Cardiac fibroblast (primary cell): ENCODE measurements at regions not wholly inside any gene's neighbourhood (a gene's known extent, or its start where the extent isn't known, plus 50 kb on each side); places are given as distances from the start of the nearest gene placed in this dataset.

Experiments used
- DNase-seq, 2 donors: peaks; one replicate each; pipeline versions ENCODE4 v3.0.0 to v3.0.0-alpha.2; 2010; ENCODE audit warnings: low read depth in 2 of 2
- H3K4me3 ChIP-seq, 2 donors: replicated peaks in 1 of 2; 1 replicate in 1 of 2; 2 replicates in 1 of 2; pipeline ENCODE4 v1.5.1; 2011; ENCODE audit warnings: low read depth in 2 of 2, low read length in 2 of 2, mild to moderate bottlenecking in 2 of 2, moderate library complexity in 1 of 2
- CTCF ChIP-seq: IDR thresholded peaks from one replicate; pipeline ENCODE4 v1.5.1; 2011; ENCODE audit warnings: low read depth, mild to moderate bottlenecking, low read length, inconsistent platforms

DNA sequence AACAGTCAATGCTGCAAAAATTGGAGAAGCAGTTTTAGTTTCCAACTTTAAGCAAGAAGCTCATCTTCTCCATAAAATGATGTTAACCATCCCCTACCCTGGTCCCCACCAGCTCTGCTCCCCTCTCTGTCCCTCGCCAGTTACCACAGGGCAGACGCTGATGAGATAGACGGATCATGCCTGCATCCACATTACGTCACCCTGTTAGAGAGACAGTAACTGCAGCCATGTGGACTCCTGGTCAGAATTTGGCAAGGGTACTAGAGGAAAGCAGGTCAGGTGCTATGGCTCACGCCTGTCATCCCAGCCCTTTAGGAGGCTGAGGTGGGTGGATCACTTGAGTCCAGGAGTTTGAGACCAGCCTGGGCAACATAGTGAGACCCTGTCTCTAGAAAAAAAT is 81.9 kb upstream of the FZD8 start:
- H3K4me3 ChIP-seq: no peak overlapping the region
- DNase-seq: no peak
- no peak for TF ChIP-seq CTCF

DNA sequence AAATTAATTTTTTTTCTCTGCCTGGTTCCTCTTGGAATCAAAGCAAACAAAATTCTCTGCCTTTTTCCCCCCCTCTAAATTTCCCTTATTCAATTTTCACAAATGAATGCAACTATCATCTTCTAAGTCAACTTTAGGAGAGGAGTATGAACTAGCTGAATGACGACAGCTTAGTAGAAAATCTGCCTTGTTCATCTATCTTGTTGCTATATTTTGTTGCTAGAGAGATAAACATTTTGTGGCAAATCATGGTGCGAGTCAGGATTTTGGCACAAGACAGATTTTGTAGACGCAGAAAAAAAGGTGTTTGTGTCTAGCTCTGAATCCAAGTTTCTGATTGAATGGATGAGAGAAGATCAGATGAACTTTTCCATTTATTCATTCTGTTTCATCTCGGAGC is 81.0 kb upstream of the FZD8 start:
- no peak overlapping the region for H3K4me3 ChIP-seq
- DNase-seq: peak in 1 of 2 donors; percentile 3
- no peak for TF ChIP-seq CTCF

- DNase-seq: no peak
- H3K4me3 ChIP-seq: no peak overlapping the region
- no peak for TF ChIP-seq CTCF
Observed at GRCh38 chr10:35722636-35723035, 80.5 kb upstream of the FZD8 start.

- peak in 1 of 2 donors; percentile 3 for DNase-seq
- no peak overlapping the region for H3K4me3 ChIP-seq
- TF ChIP-seq CTCF: no peak
Observed at GRCh38 chr10:35722226-35722625, 80.1 kb upstream of the FZD8 start.

- TF ChIP-seq CTCF: no peak
- no peak overlapping the region for H3K4me3 ChIP-seq
- no peak for DNase-seq
Observed at GRCh38 chr10:35720366-35720765, 78.3 kb upstream of the FZD8 start.

GRCh38 chr10:35716776-35717175 is 74.7 kb upstream of the FZD8 start:
- no peak overlapping the region for H3K4me3 ChIP-seq
- no peak for TF ChIP-seq CTCF
- DNase-seq: no peak

DNA sequence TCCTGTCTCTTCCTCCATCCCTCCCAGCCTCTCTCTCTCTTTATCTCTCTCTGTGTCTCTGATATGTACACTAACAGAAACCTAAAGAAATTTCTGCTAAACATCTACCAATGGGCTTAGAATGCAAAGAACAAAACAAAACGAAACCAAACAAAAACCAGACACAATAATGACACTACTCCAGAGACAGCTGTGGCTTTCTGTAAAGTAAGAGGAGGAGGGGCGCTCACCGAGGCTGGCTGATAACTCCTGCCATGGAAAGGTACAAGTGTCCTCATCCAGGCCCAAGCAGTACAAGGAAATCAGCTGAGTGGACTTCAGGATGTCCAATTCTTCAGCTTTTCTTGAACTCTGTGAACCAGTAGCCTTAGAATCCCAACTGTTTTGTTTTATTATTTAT is 70.4 kb upstream of the FZD8 start:
- H3K4me3 ChIP-seq: no peak overlapping the region
- TF ChIP-seq CTCF: no peak
- no peak for DNase-seq
